ENCODE measurements at regions not wholly inside any gene's neighbourhood (a gene's known extent, or its start where the extent isn't known, plus 50 kb on each side); places are given as distances from the start of the nearest gene placed in this dataset.
"Not testable (repeated sequence)": the region's sequence is repeated elsewhere in the genome, so short reads cannot be mapped to it uniquely, and the experiment has no call there.

- H3K9me3 Mint-ChIP-seq, result peaks cover 11 to 14% of the 10 kb centered on the region in 2 donors
- ATAC-seq; H3K27ac Mint-ChIP-seq; H3K36me3 Mint-ChIP-seq; DNase-seq (ENCODE audit: low spot score in 2 of 2): not testable (repeated sequence)
Measured at GRCh38 chr2:237240868-237241267, 155.2 kb downstream of the COPS8 start.

- Mint-ChIP-seq H3K36me3 (peaks cover 0 to 8% of the 10 kb centered on the region in 2 donors), H3K27ac (no peak overlapping the region), H3K9me3 (peaks cover 11 to 15% of the 10 kb centered on the region in 2 donors)
- no peak for ATAC-seq
- no peak for DNase-seq (ENCODE audit: low spot score in 2 of 2)
Measured at GRCh38 chr2:237242091-237242536, 156.4 kb downstream of the COPS8 start.

GRCh38 chr2:237243487-237243886 lies 157.8 kb downstream of the COPS8 start:
- Mint-ChIP-seq H3K27ac (no peak overlapping the region), H3K9me3 (peaks cover 11 to 15% of the 10 kb centered on the region in 2 donors), H3K36me3 (peaks cover 0 to 8% of the 10 kb centered on the region in 2 donors)
- no peak for DNase-seq (ENCODE audit: low spot score in 2 of 2)
- ATAC-seq, result no peak

GRCh38 chr2:237244178-237244577 lies 158.5 kb downstream of the COPS8 start:
- Mint-ChIP-seq H3K9me3 (peaks cover 11 to 15% of the 10 kb centered on the region in 2 donors), H3K36me3 (peaks cover 0 to 8% of the 10 kb centered on the region in 2 donors), H3K27ac (no peak overlapping the region)
- DNase-seq (ENCODE audit: low spot score in 2 of 2) (no peak), ATAC-seq (no peak)

- DNase-seq (ENCODE audit: low spot score in 2 of 2) (no peak), ATAC-seq (no peak)
- Mint-ChIP-seq H3K9me3 (peaks cover 11 to 15% of the 10 kb centered on the region in 2 donors), H3K27ac (no peak overlapping the region), H3K36me3 (peaks cover 0 to 8% of the 10 kb centered on the region in 2 donors)
Measured at GRCh38 chr2:237244976-237245646, 159.4 kb downstream of the COPS8 start.

- H3K9me3 Mint-ChIP-seq, result peaks cover 0 to 4% of the 10 kb centered on the region in 2 donors
- H3K27ac Mint-ChIP-seq, result no peak overlapping the region
- ATAC-seq (no peak), DNase-seq (ENCODE audit: low spot score in 2 of 2) (no peak)
- no peaks in the 10 kb centered on the region for H3K36me3 Mint-ChIP-seq
Measured at GRCh38 chr2:237250599-237250998, 163.4 kb downstream of the COL6A3 start.

- no peaks in the 10 kb centered on the region for H3K9me3 Mint-ChIP-seq
- ATAC-seq (no peak), DNase-seq (ENCODE audit: low spot score in 2 of 2) (no peak)
- no peak overlapping the region for H3K27ac Mint-ChIP-seq
- no peaks in the 10 kb centered on the region for H3K36me3 Mint-ChIP-seq
Measured at GRCh38 chr2:237251986-237252385, 162.0 kb downstream of the COL6A3 start.

- H3K9me3 Mint-ChIP-seq, result no peaks in the 10 kb centered on the region
- no peaks in the 10 kb centered on the region for H3K36me3 Mint-ChIP-seq
- no peak for ATAC-seq
Measured at GRCh38 chr2:237253046-237253702, 160.8 kb downstream of the COL6A3 start.

GRCh38 chr2:237254369-237254861 lies 159.5 kb downstream of the COL6A3 start:
- Mint-ChIP-seq H3K36me3 (no peaks in the 10 kb centered on the region), H3K9me3 (no peaks in the 10 kb centered on the region), H3K27ac (no peak overlapping the region)
- no peak for ATAC-seq
- no peak for DNase-seq (ENCODE audit: low spot score in 2 of 2)

More at GRCh38 chr2:237253046-237253702, 160.8 kb downstream of the COL6A3 start:
- no peak overlapping the region for H3K27ac Mint-ChIP-seq
- no peak for DNase-seq (ENCODE audit: low spot score in 2 of 2)

- Mint-ChIP-seq H3K27ac (no peak overlapping the region), H3K9me3 (no peaks in the 10 kb centered on the region), H3K36me3 (no peaks in the 10 kb centered on the region)
- no peak for DNase-seq (ENCODE audit: low spot score in 2 of 2)
- ATAC-seq, result no peak
Measured at GRCh38 chr2:237254911-237255578, 158.9 kb downstream of the COL6A3 start.

GRCh38 chr2:237256887-237257286 lies 157.1 kb downstream of the COL6A3 start:
- H3K36me3 Mint-ChIP-seq, result no peaks in the 10 kb centered on the region
- no peaks in the 10 kb centered on the region for H3K9me3 Mint-ChIP-seq
- DNase-seq (ENCODE audit: low spot score in 2 of 2), result no peak
- no peak overlapping the region for H3K27ac Mint-ChIP-seq
- ATAC-seq, result no peak

GRCh38 chr2:237257471-237257951 lies 156.5 kb downstream of the COL6A3 start:
- ATAC-seq (no peak), DNase-seq (ENCODE audit: low spot score in 2 of 2) (no peak)
- Mint-ChIP-seq H3K27ac (no peak overlapping the region), H3K9me3 (no peaks in the 10 kb centered on the region), H3K36me3 (no peaks in the 10 kb centered on the region)

- H3K27ac Mint-ChIP-seq, result no peak overlapping the region
- ATAC-seq (no peak), DNase-seq (ENCODE audit: low spot score in 2 of 2) (no peak)
- H3K36me3 Mint-ChIP-seq, result no peaks in the 10 kb centered on the region
- no peaks in the 10 kb centered on the region for H3K9me3 Mint-ChIP-seq
Measured at GRCh38 chr2:237258116-237258515, 155.8 kb downstream of the COL6A3 start.

GRCh38 chr2:237258615-237259014 lies 155.3 kb downstream of the COL6A3 start:
- Mint-ChIP-seq H3K9me3 (no peaks in the 10 kb centered on the region), H3K36me3 (no peaks in the 10 kb centered on the region), H3K27ac (no peak overlapping the region)
- DNase-seq (ENCODE audit: low spot score in 2 of 2) (no peak), ATAC-seq (no peak)

GRCh38 chr2:237259201-237259600 lies 154.8 kb downstream of the COL6A3 start:
- Mint-ChIP-seq H3K27ac (no peak overlapping the region), H3K9me3 (no peaks in the 10 kb centered on the region), H3K36me3 (no peaks in the 10 kb centered on the region)
- ATAC-seq (no peak), DNase-seq (ENCODE audit: low spot score in 2 of 2) (no peak)

GRCh38 chr2:237260039-237260620 lies 153.8 kb downstream of the COL6A3 start:
- Mint-ChIP-seq H3K27ac (no peak overlapping the region), H3K36me3 (no peaks in the 10 kb centered on the region), H3K9me3 (no peaks in the 10 kb centered on the region)
- no peak for ATAC-seq
- no peak for DNase-seq (ENCODE audit: low spot score in 2 of 2)

- Mint-ChIP-seq H3K27ac (no peak overlapping the region), H3K9me3 (no peaks in the 10 kb centered on the region), H3K36me3 (no peaks in the 10 kb centered on the region)
- ATAC-seq, result no peak
- no peak for DNase-seq (ENCODE audit: low spot score in 2 of 2)
Measured at GRCh38 chr2:237260686-237261085, 153.3 kb downstream of the COL6A3 start.
